Endodermal cell (in vitro differentiated cells): ENCODE measurements at regions not wholly inside any gene's neighbourhood (a gene's known extent, or its start where the extent isn't known, plus 50 kb on each side); places are given as distances from the start of the nearest gene placed in this dataset.

Source experiments
- DNase-seq: peaks from one replicate; pipeline ENCODE4 v3.0.0-alpha.2; 2017
- H3K27ac ChIP-seq: 2 replicates; pipeline ENCODE4 v1.5.1; 2013; ENCODE audit warnings: mild to moderate bottlenecking, low read depth, low read length, moderate library complexity
- H3K27me3 ChIP-seq: 2 replicates; pipeline ENCODE4 v1.6.1; 2013; ENCODE audit warnings: mild to moderate bottlenecking, low read length, moderate library complexity; ENCODE audit not compliant: insufficient read depth, control insufficient read depth, poor library complexity, severe bottlenecking
- H3K36me3 ChIP-seq: 2 replicates; pipeline ENCODE4 v1.7.0; 2013; ENCODE audit warnings: mild to moderate bottlenecking, low read length, moderate library complexity; ENCODE audit not compliant: control insufficient read depth, insufficient read depth
- H3K4me1 ChIP-seq: one replicate; pipeline ENCODE4 v1.7.0; 2013; ENCODE audit warnings: low read length; ENCODE audit not compliant: control insufficient read depth, insufficient read depth
- H3K4me3 ChIP-seq: 2 replicates; pipeline ENCODE4 v1.5.1; 2013; ENCODE audit warnings: mild to moderate bottlenecking, low read length, moderate library complexity
- H3K9ac ChIP-seq: 2 replicates; pipeline ENCODE4 v1.6.1; 2013; ENCODE audit warnings: mild to moderate bottlenecking, low read length, moderate library complexity; ENCODE audit not compliant: poor library complexity, severe bottlenecking; ENCODE audit errors: extremely low read depth
- H3K9me3 ChIP-seq: 2 replicates; pipeline ENCODE4 v1.6.1; 2013; ENCODE audit warnings: mild to moderate bottlenecking, low read length, moderate library complexity; ENCODE audit not compliant: control insufficient read depth
- H3K27ac Mint-ChIP-seq: 2 replicates; pipeline ENCODE4 v1.8.0; 2020; ENCODE audit warnings: mixed read lengths
- H3K27me3 Mint-ChIP-seq: 2 replicates; pipeline ENCODE4 v1.8.0; 2021; ENCODE audit warnings: mild to moderate bottlenecking, mixed read lengths; ENCODE audit not compliant: insufficient read depth
- H3K36me3 Mint-ChIP-seq: 2 replicates; pipeline ENCODE4 v1.8.0; 2020; ENCODE audit warnings: low read depth, mixed read lengths
- H3K4me1 Mint-ChIP-seq: 2 replicates; pipeline ENCODE4 v1.8.0; 2020; ENCODE audit warnings: mixed read lengths
- H3K4me3 Mint-ChIP-seq: 2 replicates; pipeline ENCODE4 v1.8.0; 2020; ENCODE audit warnings: mild to moderate bottlenecking, moderate library complexity, mixed read lengths
- H3K9me3 Mint-ChIP-seq: 2 replicates; pipeline ENCODE4 v1.8.0; 2020; ENCODE audit warnings: mild to moderate bottlenecking, mixed read lengths
- WGBS, 2 experiments: methylation state at CpG; one replicate each; pipeline versions ENCODE4 v1.1.5 to v1.1.7; 2013; ENCODE audit warnings: missing lambda C conversion rate in 2 of 2, mixed read lengths in 1 of 2; ENCODE audit not compliant: insufficient coverage in 1 of 2, insufficient read length in 1 of 2; 5-methylcytosine and 5-hydroxymethylcytosine counted together
- TF ChIP-seq, protein P1 (sequence below): fragments of 200-600 bp; sonication (generic); conservative IDR thresholded peaks from 2 replicates; pipeline ENCODE4 v1.5.0; 2021; ENCODE audit warnings: antibody characterized with exemption, mild to moderate bottlenecking

DNA sequence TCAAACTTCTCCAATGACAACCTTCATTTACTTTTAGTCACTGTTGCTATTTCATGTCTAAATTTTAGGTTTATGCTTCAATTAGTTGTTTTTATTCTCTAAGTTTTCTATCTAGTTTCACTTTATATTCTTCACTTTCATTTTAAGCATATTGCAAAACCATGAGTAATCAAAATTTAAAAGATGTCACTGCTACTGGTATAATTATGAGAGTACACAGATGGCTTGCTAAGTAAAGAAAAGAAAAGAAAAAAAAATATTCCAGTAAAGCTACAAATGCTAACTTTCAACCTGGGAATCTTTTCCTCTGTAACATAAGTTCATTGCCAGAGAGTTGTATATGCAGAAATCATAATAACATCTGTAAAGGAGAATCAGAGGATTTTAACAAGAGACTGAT lies 1624.7 kb downstream of the PCDH9 start:
- TF ChIP-seq, protein P1, sequence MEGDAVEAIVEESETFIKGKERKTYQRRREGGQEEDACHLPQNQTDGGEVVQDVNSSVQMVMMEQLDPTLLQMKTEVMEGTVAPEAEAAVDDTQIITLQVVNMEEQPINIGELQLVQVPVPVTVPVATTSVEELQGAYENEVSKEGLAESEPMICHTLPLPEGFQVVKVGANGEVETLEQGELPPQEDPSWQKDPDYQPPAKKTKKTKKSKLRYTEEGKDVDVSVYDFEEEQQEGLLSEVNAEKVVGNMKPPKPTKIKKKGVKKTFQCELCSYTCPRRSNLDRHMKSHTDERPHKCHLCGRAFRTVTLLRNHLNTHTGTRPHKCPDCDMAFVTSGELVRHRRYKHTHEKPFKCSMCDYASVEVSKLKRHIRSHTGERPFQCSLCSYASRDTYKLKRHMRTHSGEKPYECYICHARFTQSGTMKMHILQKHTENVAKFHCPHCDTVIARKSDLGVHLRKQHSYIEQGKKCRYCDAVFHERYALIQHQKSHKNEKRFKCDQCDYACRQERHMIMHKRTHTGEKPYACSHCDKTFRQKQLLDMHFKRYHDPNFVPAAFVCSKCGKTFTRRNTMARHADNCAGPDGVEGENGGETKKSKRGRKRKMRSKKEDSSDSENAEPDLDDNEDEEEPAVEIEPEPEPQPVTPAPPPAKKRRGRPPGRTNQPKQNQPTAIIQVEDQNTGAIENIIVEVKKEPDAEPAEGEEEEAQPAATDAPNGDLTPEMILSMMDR = no peak
- Histone ChIP-seq H3K27me3 (peaks cover 11% of the 10 kb centered on the region), H3K36me3 (no peaks in the 10 kb centered on the region), H3K9me3 (peaks cover 9% of the 10 kb centered on the region), H3K4me1 (no peaks in the 10 kb centered on the region), H3K27ac (no peak overlapping the region), H3K4me3 (no peak overlapping the region), H3K9ac (no peak overlapping the region)
- peaks cover 30% of the 10 kb centered on the region for H3K27me3 Mint-ChIP-seq
- H3K27ac Mint-ChIP-seq = no peak overlapping the region
- H3K36me3 Mint-ChIP-seq = no peaks in the 10 kb centered on the region
- H3K4me3 Mint-ChIP-seq = no peak overlapping the region
- peaks cover 2% of the 10 kb centered on the region for H3K9me3 Mint-ChIP-seq
- DNase-seq = no peak
- H3K4me1 Mint-ChIP-seq = no peaks in the 10 kb centered on the region

DNA sequence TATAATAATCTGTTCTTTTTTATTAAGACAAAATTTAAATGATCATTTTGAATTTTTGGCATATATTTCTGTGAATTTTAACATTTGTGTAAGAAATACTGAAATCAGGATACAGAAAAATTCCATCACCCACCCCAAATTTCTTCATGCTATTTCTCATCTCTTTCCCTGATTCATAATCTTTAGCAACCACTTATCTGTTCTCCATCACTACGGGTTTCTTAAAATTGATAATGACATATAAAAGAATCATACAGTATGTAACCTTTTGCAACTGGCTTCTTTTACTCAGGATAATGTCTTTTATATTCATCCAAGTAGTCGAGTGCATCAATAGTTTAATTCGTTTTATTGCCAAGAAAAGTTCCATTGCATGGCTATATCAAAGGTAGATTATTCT lies 1627.0 kb downstream of the PCDH9 start:
- Mint-ChIP-seq H3K4me1 (peaks cover 9% of the 10 kb centered on the region), H3K27ac (no peak overlapping the region), H3K36me3 (no peaks in the 10 kb centered on the region), H3K9me3 (peaks cover 2% of the 10 kb centered on the region), H3K27me3 (peaks cover 42% of the 10 kb centered on the region), H3K4me3 (no peak overlapping the region)
- Histone ChIP-seq H3K9ac (no peak overlapping the region), H3K27me3 (peaks cover 17% of the 10 kb centered on the region), H3K4me3 (no peak overlapping the region), H3K36me3 (no peaks in the 10 kb centered on the region), H3K9me3 (peaks cover 9% of the 10 kb centered on the region), H3K27ac (no peak overlapping the region), H3K4me1 (no peaks in the 10 kb centered on the region)
- 94 to 98% methylated on average over 2 to 3 of the region's 3 CpGs for WGBS, 2 experiments
- TF ChIP-seq, protein P1 = no peak
- no peak for DNase-seq

DNA sequence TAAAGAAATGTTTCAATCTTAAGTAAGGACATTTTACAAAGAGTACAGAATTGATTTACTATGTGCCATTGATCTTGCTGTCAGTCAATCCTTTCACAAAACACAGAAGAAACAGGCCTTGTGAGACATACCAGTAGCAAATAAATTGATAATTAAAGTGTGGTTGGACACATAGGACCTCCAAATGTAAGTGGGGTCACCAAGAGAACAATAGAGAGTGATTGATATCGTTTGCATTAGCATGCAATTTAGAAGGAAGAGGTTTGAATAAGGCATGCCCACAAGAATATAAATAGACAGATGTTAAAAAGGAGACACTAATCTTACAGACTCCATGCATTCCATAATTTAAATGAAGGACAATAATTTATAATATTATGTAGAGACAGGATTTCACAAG lies 1628.3 kb downstream of the PCDH9 start:
- H3K9me3 ChIP-seq = peaks cover 9% of the 10 kb centered on the region
- no peaks in the 10 kb centered on the region for H3K36me3 ChIP-seq
- no peak overlapping the region for H3K4me3 ChIP-seq
- DNase-seq = no peak
- TF ChIP-seq, protein P1 = no peak
- peaks cover 2% of the 10 kb centered on the region for H3K9me3 Mint-ChIP-seq
- peaks cover 16% of the 10 kb centered on the region for H3K4me1 Mint-ChIP-seq
- no peak overlapping the region for H3K4me3 Mint-ChIP-seq
- H3K27me3 ChIP-seq = peaks cover 19% of the 10 kb centered on the region
- 92 to 100% methylated on average over 1 of the region's 1 CpG for WGBS, 2 experiments
- peaks cover 2% of the 10 kb centered on the region for H3K4me1 ChIP-seq
- H3K9ac ChIP-seq = no peak overlapping the region
- no peak overlapping the region for H3K27ac ChIP-seq
- no peak overlapping the region for H3K27ac Mint-ChIP-seq
- peaks cover 46% of the 10 kb centered on the region for H3K27me3 Mint-ChIP-seq
- no peaks in the 10 kb centered on the region for H3K36me3 Mint-ChIP-seq
